ENCODE measurements at regions not wholly inside any gene's neighbourhood (a gene's known extent, or its start where the extent isn't known, plus 50 kb on each side); places are given as distances from the start of the nearest gene placed in this dataset.
"Not testable (repeated sequence)": the region's sequence is repeated elsewhere in the genome, so short reads cannot be mapped to it uniquely, and the experiment has no call there.

- no peak for DNase-seq
Observed at GRCh38 chr11:79503028-79503427, 62.2 kb upstream of the TENM4 start.

- no peak for DNase-seq
Observed at GRCh38 chr11:79501707-79502106, 60.9 kb upstream of the TENM4 start.

DNA sequence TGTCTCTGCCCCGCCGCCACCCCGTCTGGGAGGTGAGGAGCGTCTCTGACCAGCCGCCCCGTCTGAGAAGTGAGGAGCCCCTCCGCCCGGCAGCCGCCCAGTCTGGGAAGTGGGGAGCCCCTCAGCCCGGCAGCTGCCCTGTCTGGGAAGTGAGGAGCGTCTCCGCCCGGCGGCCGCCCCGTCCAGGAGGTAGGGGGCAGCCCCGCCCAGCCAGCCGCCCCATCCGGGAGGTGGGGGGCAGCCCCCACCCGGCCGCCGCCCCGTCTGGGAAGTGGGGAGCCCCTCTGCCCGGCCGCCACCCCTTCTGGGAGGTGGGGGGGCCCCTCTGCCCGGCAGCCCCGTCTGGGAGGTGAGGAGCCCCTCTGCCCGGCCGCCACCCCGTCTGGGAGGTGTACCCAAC, 59.1 kb upstream of the TENM4 start:
- DNase-seq = not testable (repeated sequence)

- DNase-seq = no peak
Observed at GRCh38 chr11:79498667-79499066, 57.8 kb upstream of the TENM4 start.

DNA sequence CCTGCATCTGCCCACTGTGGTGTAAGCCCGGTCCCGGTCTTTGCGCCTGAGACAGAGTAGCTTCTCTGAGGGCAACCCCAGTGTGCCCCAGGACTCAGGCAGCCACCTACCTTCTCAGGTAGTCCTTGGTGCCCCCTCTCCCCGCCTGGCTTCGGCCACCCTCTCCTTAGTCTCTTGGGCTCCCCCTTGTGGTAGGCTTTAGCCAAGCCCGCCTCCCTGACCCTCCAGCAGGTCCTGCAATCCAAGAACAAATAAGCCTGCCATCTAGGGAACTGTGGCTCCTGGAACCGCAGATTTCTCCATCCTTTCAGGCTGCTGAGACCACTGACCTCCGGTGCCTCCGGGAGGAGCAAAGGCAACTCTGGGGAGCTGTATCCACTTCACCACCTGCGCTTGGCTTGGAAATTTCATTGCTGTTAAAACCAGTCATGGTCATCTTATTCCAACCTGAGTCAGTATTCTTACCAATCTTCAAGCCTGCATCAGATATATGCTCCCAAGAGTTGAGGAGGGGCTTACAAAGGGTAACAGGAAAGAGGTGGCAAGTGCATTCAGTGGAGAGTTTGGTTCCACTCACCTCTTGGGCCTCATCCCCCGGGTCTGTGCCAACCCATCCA, 52.8 kb upstream of the TENM4 start:
- DNase-seq = peak; percentile 3

GRCh38 chr11:79492008-79492407, 51.2 kb upstream of the TENM4 start:
- no peak for DNase-seq

Data from activated CD4-positive, alpha-beta T cell treated with anti-CD3 and anti-CD28 coated beads, Interleukin-2, amount 50 U/mL, for 1 hour (primary cell).